ENCODE measurements at regions not wholly inside any gene's neighbourhood (a gene's known extent, or its start where the extent isn't known, plus 50 kb on each side); places are given as distances from the start of the nearest gene placed in this dataset.

DNA sequence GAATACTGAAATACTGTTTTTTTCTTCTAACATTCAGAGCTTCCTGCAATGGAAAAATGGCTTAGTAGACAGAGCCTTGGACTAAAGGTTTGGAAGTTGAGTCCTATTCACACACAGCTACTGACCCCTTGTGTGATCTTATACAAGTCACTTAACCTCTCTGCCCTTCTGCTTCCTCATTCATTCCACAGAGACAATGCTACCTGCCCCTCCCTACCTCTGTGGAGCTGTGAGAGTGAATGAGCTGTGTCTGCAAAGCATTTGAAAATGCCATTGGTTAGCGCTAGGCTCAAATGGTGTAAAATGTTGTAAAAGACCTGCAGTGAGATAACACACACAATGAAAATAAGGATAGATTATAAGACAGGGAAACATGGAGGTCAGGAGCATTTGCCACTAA, 214.4 kb downstream of the BARHL2 start:
- no CpG with 5 or more reads among the region's 1 CpG for WGBS (ENCODE audit: extremely low coverage, insufficient read length, low lambda C conversion rate)
- Histone ChIP-seq H3K79me1 (ENCODE audit: insufficient read depth, low read depth, low read length, poor library complexity, severe bottlenecking) (no peaks in the 10 kb centered on the region), H3K23me2 (ENCODE audit: insufficient read length, low read depth, low read length, poor library complexity, severe bottlenecking) (no peaks in the 10 kb centered on the region), H3K18ac (ENCODE audit: insufficient read length, low read depth, low read length) (no peak overlapping the region), H3K4me1 (ENCODE audit: insufficient read depth, low read length) (no peaks in the 10 kb centered on the region; the same call in 1 of the 2 replicates), H3K9me3 (ENCODE audit: control insufficient read depth, low read depth, low read length) (no peaks in the 10 kb centered on the region), H3K27ac (ENCODE audit: insufficient read length, low read depth, low read length) (no peak overlapping the region), H2BK12ac (ENCODE audit: insufficient read length, low read depth, low read length) (no peak overlapping the region), H3K4ac (ENCODE audit: low read depth, low read length) (no peak overlapping the region), H4K91ac (ENCODE audit: insufficient read length, low read depth, low read length) (no peak overlapping the region), H4K8ac (replicated peaks; ENCODE audit: insufficient read length, low read depth, low read length) (no peak overlapping the region), H2BK5ac (ENCODE audit: insufficient read length, low read length) (no peak overlapping the region), H2BK120ac (ENCODE audit: low read depth, low read length, poor library complexity, severe bottlenecking) (no peak overlapping the region), H3K27me3 (ENCODE audit: insufficient read depth, low read length) (no peaks in the 10 kb centered on the region), H2BK15ac (ENCODE audit: low read depth, low read length) (no peak overlapping the region), H3K9ac (ENCODE audit: extremely low read depth, insufficient read length, low read length) (no peak overlapping the region), H2AFZ (ENCODE audit: low read length) (no peak overlapping the region), H3K14ac (ENCODE audit: insufficient read depth, low read length) (no peak overlapping the region), H3T11ph (ENCODE audit: low read length) (no peak overlapping the region), H4K5ac (ENCODE audit: insufficient read length, low read depth, low read length) (no peak overlapping the region), H2BK20ac (ENCODE audit: low read depth, low read length, poor library complexity, severe bottlenecking) (no peak overlapping the region), H4K20me1 (ENCODE audit: control insufficient read depth, insufficient read depth, insufficient read length) (no peaks in the 10 kb centered on the region), H3K4me2 (ENCODE audit: insufficient read depth, insufficient read length, low read length) (no peak overlapping the region), H3K79me2 (ENCODE audit: insufficient read depth, low read length) (no peaks in the 10 kb centered on the region), H3K23ac (ENCODE audit: insufficient read length, low read depth, low read length) (no peak overlapping the region), H3K56ac (ENCODE audit: insufficient read length, low read depth, low read length) (no peak overlapping the region), H2AK5ac (ENCODE audit: insufficient read length, low read length) (no peak overlapping the region)
- Mint-ChIP-seq H3K36me3 (ENCODE audit: insufficient read depth in 1 of 3, low read depth in 3 of 3) (no peaks in the 10 kb centered on the region), H3K4me1 (peaks cover 27 to 30% of the 10 kb centered on the region in 2 experiments), H3K9me3 (no peaks in the 10 kb centered on the region), H3K27me3 (ENCODE audit: low read depth) (peaks cover 4% of the 10 kb centered on the region), H3K4me3 (no peak overlapping the region), H3K27ac (no peak overlapping the region)
- TF ChIP-seq, protein P1, sequence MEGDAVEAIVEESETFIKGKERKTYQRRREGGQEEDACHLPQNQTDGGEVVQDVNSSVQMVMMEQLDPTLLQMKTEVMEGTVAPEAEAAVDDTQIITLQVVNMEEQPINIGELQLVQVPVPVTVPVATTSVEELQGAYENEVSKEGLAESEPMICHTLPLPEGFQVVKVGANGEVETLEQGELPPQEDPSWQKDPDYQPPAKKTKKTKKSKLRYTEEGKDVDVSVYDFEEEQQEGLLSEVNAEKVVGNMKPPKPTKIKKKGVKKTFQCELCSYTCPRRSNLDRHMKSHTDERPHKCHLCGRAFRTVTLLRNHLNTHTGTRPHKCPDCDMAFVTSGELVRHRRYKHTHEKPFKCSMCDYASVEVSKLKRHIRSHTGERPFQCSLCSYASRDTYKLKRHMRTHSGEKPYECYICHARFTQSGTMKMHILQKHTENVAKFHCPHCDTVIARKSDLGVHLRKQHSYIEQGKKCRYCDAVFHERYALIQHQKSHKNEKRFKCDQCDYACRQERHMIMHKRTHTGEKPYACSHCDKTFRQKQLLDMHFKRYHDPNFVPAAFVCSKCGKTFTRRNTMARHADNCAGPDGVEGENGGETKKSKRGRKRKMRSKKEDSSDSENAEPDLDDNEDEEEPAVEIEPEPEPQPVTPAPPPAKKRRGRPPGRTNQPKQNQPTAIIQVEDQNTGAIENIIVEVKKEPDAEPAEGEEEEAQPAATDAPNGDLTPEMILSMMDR (conservative IDR thresholded peaks at IDR 0.05), result no peak
- DNase-seq, result peak; percentile 39
